A549 (cell line): ENCODE measurements at regions not wholly inside any gene's neighbourhood (a gene's known extent, or its start where the extent isn't known, plus 50 kb on each side); places are given as distances from the start of the nearest gene placed in this dataset.

Experiments used
- ATAC-seq, 2 experiments: fragments of 200-7000 bp in 1 of 2; fragments of >200 bp in 1 of 2; cut with Nextera tagmentation in 1 of 2; cut with Tn5 transposase in 1 of 2; 3 replicates each; pipeline versions ENCODE4 v1.8.0 to v1.9.1; 2018 to 2020; ENCODE audit warnings: mild to moderate bottlenecking in 1 of 2, moderate library complexity in 1 of 2
- CTCF ChIA-PET: fragments of 300-600 bp; sonication (Branson Sonifier 250); formaldehyde crosslinking; extraction: SDS; loops from one replicate; lab custom pipeline; 2021; ENCODE audit warnings: antibody characterized with exemption, inconsistent platforms; lab: Yijun Ruan, JAX
- POLR2A ChIA-PET: fragments of 350-600 bp; formaldehyde crosslinking; extraction: SDS; loops from one replicate; lab custom pipeline; 2021; ENCODE audit warnings: antibody characterized with exemption, inconsistent platforms; lab: Yijun Ruan, JAX
- DNase-seq, 2 experiments: peaks; one replicate each; pipeline versions ENCODE4 v3.0.0 to v3.0.0-alpha.2; 2011 to 2016; ENCODE audit warnings: low read depth in 1 of 2, low spot score in 1 of 2
- FAIRE-seq: peaks from 2 replicates; lab custom pipeline; 2011; peaks lifted over from hg19 to GRCh38; lab: Jason Lieb, UNC
- H3K27ac ChIP-seq, 2 experiments: fragments of >200 bp; sonication (Bioruptor Twin); formaldehyde crosslinking; 3 replicates each; pipeline ENCODE4 v1.5.1; 2016 to 2017
- H3K4me1 ChIP-seq: fragments of >200 bp; sonication (Bioruptor Twin); formaldehyde crosslinking; 3 replicates; pipeline ENCODE4 v1.6.1; 2016
- H3K4me2 ChIP-seq: fragments of >200 bp; sonication (Bioruptor Twin); formaldehyde crosslinking; 3 replicates; pipeline ENCODE4 v1.6.1; 2016
- H3K4me3 ChIP-seq: fragments of >200 bp; sonication (Bioruptor Twin); formaldehyde crosslinking; 3 replicates; pipeline ENCODE4 v1.5.1; 2016
- H3K9me3 ChIP-seq: fragments of >200 bp; sonication (Bioruptor Twin); formaldehyde crosslinking; 3 replicates; pipeline ENCODE4 v1.6.1; 2016
- BHLHE40 ChIP-seq: IDR thresholded peaks from 2 replicates; pipeline ENCODE4 v1.6.1; 2012; ENCODE audit warnings: low read depth, low read length, inconsistent platforms
- CHD4 ChIP-seq: fragments of 200-600 bp; sonication (generic); IDR thresholded peaks from 2 replicates; pipeline ENCODE4 v1.6.1; 2016; ENCODE audit warnings: antibody characterized with exemption, mild to moderate bottlenecking, borderline replicate concordance
- EHF ChIP-seq: fragments of 250-450 bp; sonication (Bioruptor Pico); IDR thresholded peaks from 2 replicates; pipeline ENCODE4 v1.5.0; 2020; ENCODE audit warnings: mild to moderate bottlenecking
- EP300 ChIP-seq, 2 experiments: fragments of >200 bp; sonication (Bioruptor Twin); formaldehyde crosslinking; IDR thresholded peaks; 2 replicates in 1 of 2; 3 replicates in 1 of 2; pipeline ENCODE4 v1.6.1; 2016 to 2017
- FOSB ChIP-seq: fragments of 250-450 bp; sonication (Bioruptor Pico); IDR thresholded peaks from 2 replicates; pipeline ENCODE4 v1.5.0; 2020; ENCODE audit warnings: mild to moderate bottlenecking, moderate library complexity
- FOSL2 ChIP-seq, 2 experiments: fragments of 450-650 bp in 1 of 2; fragments of >200 bp in 1 of 2; sonication (Bioruptor Twin) in 1 of 2; formaldehyde crosslinking; IDR thresholded peaks; 2 replicates each; pipeline versions ENCODE4 v1.5.0 to v1.6.1; 2016 to 2020; ENCODE audit warnings: mild to moderate bottlenecking in 1 of 2, moderate library complexity in 1 of 2
- FOXS1 ChIP-seq: fragments of 250-450 bp; sonication (Bioruptor Pico); IDR thresholded peaks from 2 replicates; pipeline ENCODE4 v1.5.0; 2020; ENCODE audit warnings: mild to moderate bottlenecking, moderate library complexity
- GATA3 ChIP-seq: IDR thresholded peaks from 2 replicates; pipeline ENCODE4 v1.6.1; 2012; ENCODE audit warnings: borderline replicate concordance
- HEYL ChIP-seq: fragments of 250-450 bp; sonication (Bioruptor Pico); IDR thresholded peaks from 2 replicates; pipeline ENCODE4 v1.8.0; 2021; ENCODE audit warnings: mild to moderate bottlenecking, moderate library complexity
- HOXA7 ChIP-seq: fragments of 250-450 bp; sonication (Bioruptor Pico); IDR thresholded peaks from 2 replicates; pipeline ENCODE4 v1.5.0; 2020; ENCODE audit warnings: mild to moderate bottlenecking, moderate library complexity
- JUNB ChIP-seq: fragments of >200 bp; sonication (Bioruptor Twin); formaldehyde crosslinking; IDR thresholded peaks from 2 replicates; pipeline ENCODE4 v1.6.1; 2016
- MYC ChIP-seq: IDR thresholded peaks from 2 replicates; pipeline ENCODE4 v1.6.1; 2012; ENCODE audit warnings: mild to moderate bottlenecking, inconsistent platforms, low read length, improper control_type of control experiment, borderline replicate concordance
- PHF8 ChIP-seq: fragments of 200-600 bp; sonication (generic); IDR thresholded peaks from 2 replicates; pipeline ENCODE4 v1.6.1; 2016; ENCODE audit warnings: low read depth, mild to moderate bottlenecking, antibody characterized with exemption, moderate library complexity, borderline replicate concordance
- RAD21 ChIP-seq, 2 experiments: fragments of >200 bp in 1 of 2; sonication (Bioruptor Twin) in 1 of 2; formaldehyde crosslinking in 1 of 2; IDR thresholded peaks in 1 of 2; conservative IDR thresholded peaks in 1 of 2; 2 replicates in 1 of 2; 3 replicates in 1 of 2; pipeline ENCODE4 v1.6.1; 2012 to 2018; ENCODE audit warnings: inconsistent platforms in 1 of 2
- RARB ChIP-seq: fragments of 250-450 bp; sonication (Bioruptor Pico); IDR thresholded peaks from 2 replicates; pipeline ENCODE4 v1.8.0; 2021; ENCODE audit warnings: mild to moderate bottlenecking, moderate library complexity
- RCOR1 ChIP-seq: fragments of 150-350 bp; IDR thresholded peaks from 2 replicates; pipeline ENCODE4 v1.6.1; 2014; ENCODE audit warnings: antibody characterized with exemption, low read length, low read depth
- SREBF2 ChIP-seq: fragments of 450-650 bp; IDR thresholded peaks from 2 replicates; pipeline ENCODE4 v1.6.1; 2014; ENCODE audit warnings: mild to moderate bottlenecking, moderate library complexity
- ZNF302 ChIP-seq: fragments of 250-450 bp; sonication (Bioruptor Pico); IDR thresholded peaks from 2 replicates; pipeline ENCODE4 v1.9.0; 2021; ENCODE audit warnings: inconsistent platforms, mild to moderate bottlenecking, moderate library complexity
- WGBS: methylation state at CpG from one replicate; pipeline ENCODE4 v1.1.6; 2017; ENCODE audit errors: missing lambda C conversion rate; 5-methylcytosine and 5-hydroxymethylcytosine counted together
- TF ChIP-seq, protein P1 (sequence below): IDR thresholded peaks from 2 replicates; pipeline ENCODE4 v1.6.1; 2012
- TF ChIP-seq, protein P2 (sequence below): IDR thresholded peaks from 2 replicates; pipeline ENCODE4 v1.6.1; 2012
- TF ChIP-seq, protein P3 (sequence below): fragments of 450-650 bp; IDR thresholded peaks from 2 replicates; pipeline ENCODE4 v1.6.1; 2014; ENCODE audit warnings: antibody characterized with exemption
- TF ChIP-seq, protein P4 (sequence below): IDR thresholded peaks from 2 replicates; pipeline ENCODE4 v1.6.1; 2012; ENCODE audit warnings: low read depth, borderline replicate concordance

DNA sequence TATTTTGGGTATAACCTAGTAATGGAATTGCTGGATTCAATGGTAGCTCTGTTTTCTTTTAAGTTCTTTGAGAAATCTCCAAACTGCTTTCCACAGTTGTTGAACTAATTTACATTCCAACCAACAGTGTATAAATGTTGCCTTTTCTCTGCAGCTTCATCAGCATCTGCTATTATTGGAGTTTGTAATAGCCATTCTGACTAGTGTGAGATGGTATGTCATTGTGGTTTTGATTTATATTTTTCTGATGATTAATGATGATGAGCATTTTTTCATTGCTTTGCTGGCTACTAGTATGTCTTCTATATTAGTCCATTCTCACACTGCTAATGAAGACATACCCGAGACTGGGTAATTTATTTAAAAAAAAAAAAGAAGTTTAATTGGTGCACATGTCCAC is 248.6 kb upstream of the MAGI2 start (continued):
- no peak for TF ChIP-seq FOSB (CRISPR knock-in tag)
- TF ChIP-seq EHF (CRISPR knock-in tag), result no peak

DNA sequence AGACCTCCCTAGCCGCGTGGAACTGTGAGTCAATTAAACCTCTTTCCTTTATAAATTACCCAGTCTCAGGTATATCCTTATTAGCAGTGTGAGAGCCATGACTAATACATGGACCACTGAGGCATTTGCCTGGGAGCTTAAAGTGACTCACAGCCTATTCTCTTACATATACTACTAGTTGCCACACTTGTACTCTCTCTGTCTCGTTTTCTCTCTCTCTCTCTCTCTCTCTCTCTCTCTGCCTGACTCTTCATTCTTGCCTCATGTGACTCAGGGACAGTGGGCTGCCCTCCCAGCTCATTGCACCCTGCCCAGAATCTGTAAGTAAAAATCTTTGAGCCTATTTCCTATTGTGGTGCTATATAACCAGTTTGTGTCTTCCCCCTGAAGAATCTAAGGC is 238.5 kb upstream of the MAGI2 start:
- ChIA-PET POLR2A (no interaction called here), CTCF (interaction anchor here (0.7 to 1.4 kb wide), 4 partner anchors 10 to 421 kb away, joined by 3 read pairs; no protein-coding TSS in a partner anchor)
- no peak overlapping the region for H3K27ac ChIP-seq
- no peak overlapping the region for H3K4me3 ChIP-seq
- no peaks in the 10 kb centered on the region for H3K4me1 ChIP-seq
- FAIRE-seq (no peak), ATAC-seq (no peak), DNase-seq (no peak)
- 56% methylated on average over 3 of the region's 3 CpGs for WGBS
- H3K9me3 ChIP-seq, result no peaks in the 10 kb centered on the region
- no peak overlapping the region for H3K4me2 ChIP-seq
- TF ChIP-seq, protein P1, sequence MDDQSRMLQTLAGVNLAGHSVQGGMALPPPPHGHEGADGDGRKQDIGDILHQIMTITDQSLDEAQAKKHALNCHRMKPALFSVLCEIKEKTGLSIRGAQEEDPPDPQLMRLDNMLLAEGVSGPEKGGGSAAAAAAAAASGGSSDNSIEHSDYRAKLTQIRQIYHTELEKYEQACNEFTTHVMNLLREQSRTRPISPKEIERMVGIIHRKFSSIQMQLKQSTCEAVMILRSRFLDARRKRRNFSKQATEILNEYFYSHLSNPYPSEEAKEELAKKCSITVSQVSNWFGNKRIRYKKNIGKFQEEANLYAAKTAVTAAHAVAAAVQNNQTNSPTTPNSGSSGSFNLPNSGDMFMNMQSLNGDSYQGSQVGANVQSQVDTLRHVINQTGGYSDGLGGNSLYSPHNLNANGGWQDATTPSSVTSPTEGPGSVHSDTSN, result no peak
- TF ChIP-seq FOSL2 (IDR thresholded peaks at IDR 0.05), result no peak
- TF ChIP-seq FOSL2 (CRISPR knock-in tag; IDR thresholded peaks at IDR 0.05), result no peak
- no peak for TF ChIP-seq FOSB (CRISPR knock-in tag)
- no peak for TF ChIP-seq ZNF302 (CRISPR knock-in tag)
- TF ChIP-seq, protein P2, sequence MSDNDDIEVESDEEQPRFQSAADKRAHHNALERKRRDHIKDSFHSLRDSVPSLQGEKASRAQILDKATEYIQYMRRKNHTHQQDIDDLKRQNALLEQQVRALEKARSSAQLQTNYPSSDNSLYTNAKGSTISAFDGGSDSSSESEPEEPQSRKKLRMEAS, result no peak
- TF ChIP-seq, all 56 proteins: peak for 0

DNA sequence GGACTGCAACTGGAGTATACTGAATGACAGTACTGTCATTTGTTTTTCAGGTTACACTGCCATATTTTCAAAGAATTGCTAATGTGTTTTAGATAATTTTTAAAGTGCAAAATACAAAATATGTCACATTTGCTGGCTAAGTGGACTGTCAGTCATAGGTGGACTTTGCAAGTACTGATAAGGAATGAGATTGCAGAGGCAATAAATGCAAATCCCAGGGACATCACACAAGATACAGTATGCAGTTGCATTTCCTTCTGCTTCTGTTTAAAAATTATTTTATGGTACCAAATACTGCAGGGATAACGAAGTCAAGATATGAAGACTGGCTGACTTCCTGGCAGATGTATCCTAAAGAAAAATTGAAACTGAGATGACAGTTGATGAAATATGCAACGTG is 237.6 kb upstream of the MAGI2 start:
- H3K4me1 ChIP-seq, result no peaks in the 10 kb centered on the region
- no peak overlapping the region for H3K4me3 ChIP-seq
- FAIRE-seq (no peak), DNase-seq (no peak), ATAC-seq (no peak)
- no peak overlapping the region for H3K4me2 ChIP-seq
- no peaks in the 10 kb centered on the region for H3K9me3 ChIP-seq
- TF ChIP-seq HEYL (CRISPR knock-in tag) (no peak), MYC (no peak), FOXS1 (CRISPR knock-in tag) (no peak), PHF8 (no peak)
- 62% methylated on average over 2 of the region's 2 CpGs for WGBS
- POLR2A ChIA-PET, result no interaction called here
- no peak overlapping the region for H3K27ac ChIP-seq
- CTCF ChIA-PET, result interaction anchor here (1.0 to 1.4 kb wide), 2 partner anchors 10 to 420 kb away, joined by 3 read pairs; no protein-coding TSS in a partner anchor

DNA sequence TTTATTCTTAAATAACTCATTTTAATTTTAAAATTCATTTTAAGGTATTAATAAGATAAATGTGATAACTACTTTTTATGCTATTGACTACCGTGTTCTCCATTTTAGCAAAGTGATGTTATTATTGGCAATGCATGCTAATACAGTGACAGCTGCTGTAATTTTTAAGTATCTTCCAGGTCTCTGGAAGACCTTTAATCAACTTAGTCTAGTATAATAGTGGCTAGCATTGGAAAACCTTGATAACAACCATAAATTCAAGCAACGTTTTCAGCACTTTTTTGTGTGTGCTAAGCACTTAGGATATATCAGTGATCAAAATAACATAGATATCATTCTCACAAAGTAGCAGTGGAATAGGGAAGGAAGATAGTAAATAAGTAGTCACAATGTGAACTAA is 230.9 kb upstream of the MAGI2 start:
- H3K4me1 ChIP-seq, result no peaks in the 10 kb centered on the region
- ChIA-PET CTCF (no interaction called here), POLR2A (no interaction called here)
- no peak for ATAC-seq
- TF ChIP-seq BHLHE40 (no peak), JUNB (no peak), EHF (CRISPR knock-in tag) (no peak), MYC (no peak), FOXS1 (CRISPR knock-in tag) (no peak), SREBF2 (no peak), HOXA7 (CRISPR knock-in tag) (no peak), RCOR1 (no peak), EP300 (IDR thresholded peaks at IDR 0.05) (no peak), GATA3 (no peak), CHD4 (no peak), RARB (CRISPR knock-in tag) (no peak), PHF8 (no peak), RAD21 (conservative IDR thresholded peaks at IDR 0.05 in 1 of 2, IDR thresholded peaks at IDR 0.05 in 1 of 2) (no peak)
- TF ChIP-seq, protein P3, sequence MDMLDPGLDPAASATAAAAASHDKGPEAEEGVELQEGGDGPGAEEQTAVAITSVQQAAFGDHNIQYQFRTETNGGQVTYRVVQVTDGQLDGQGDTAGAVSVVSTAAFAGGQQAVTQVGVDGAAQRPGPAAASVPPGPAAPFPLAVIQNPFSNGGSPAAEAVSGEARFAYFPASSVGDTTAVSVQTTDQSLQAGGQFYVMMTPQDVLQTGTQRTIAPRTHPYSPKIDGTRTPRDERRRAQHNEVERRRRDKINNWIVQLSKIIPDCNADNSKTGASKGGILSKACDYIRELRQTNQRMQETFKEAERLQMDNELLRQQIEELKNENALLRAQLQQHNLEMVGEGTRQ, result no peak
- TF ChIP-seq, protein P2, result no peak
- TF ChIP-seq, protein P4, sequence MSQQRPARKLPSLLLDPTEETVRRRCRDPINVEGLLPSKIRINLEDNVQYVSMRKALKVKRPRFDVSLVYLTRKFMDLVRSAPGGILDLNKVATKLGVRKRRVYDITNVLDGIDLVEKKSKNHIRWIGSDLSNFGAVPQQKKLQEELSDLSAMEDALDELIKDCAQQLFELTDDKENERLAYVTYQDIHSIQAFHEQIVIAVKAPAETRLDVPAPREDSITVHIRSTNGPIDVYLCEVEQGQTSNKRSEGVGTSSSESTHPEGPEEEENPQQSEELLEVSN, result no peak
- TF ChIP-seq, all 56 proteins: peak for 0
- no peak overlapping the region for H3K4me3 ChIP-seq
- H3K9me3 ChIP-seq, result no peaks in the 10 kb centered on the region
- FAIRE-seq, result no peak
- H3K4me2 ChIP-seq, result no peak overlapping the region
- no peak overlapping the region for H3K27ac ChIP-seq
- 45% methylated on average over 2 of the region's 2 CpGs for WGBS
- no peak for DNase-seq
